DND-41 (cell line): ENCODE measurements at regions not wholly inside any gene's neighbourhood (a gene's known extent, or its start where the extent isn't known, plus 50 kb on each side); places are given as distances from the start of the nearest gene placed in this dataset.

ENCODE experiments used
- ATAC-seq: fragments of 200-7000 bp; cut with Tn5 transposase; 3 replicates; pipeline ENCODE4 v1.9.1; 2021; ENCODE audit warnings: low read depth; ENCODE audit not compliant: insufficient read depth
- DNase-seq: peaks from one replicate; pipeline ENCODE4 v3.0.0-alpha.2; 2020
- H2AFZ ChIP-seq: 2 replicates; pipeline ENCODE4 v1.6.0; 2012; ENCODE audit warnings: low read depth, low read length
- H3K27ac ChIP-seq: 2 replicates; pipeline ENCODE4 v1.5.1; 2012; ENCODE audit warnings: low read length, inconsistent platforms
- H3K27me3 ChIP-seq: fragments of 200-600 bp; sonication (generic); 2 replicates; pipeline ENCODE4 v1.6.0; 2012; ENCODE audit warnings: low read length, mild to moderate bottlenecking, inconsistent platforms; ENCODE audit not compliant: insufficient read depth, poor library complexity
- H3K36me3 ChIP-seq: 2 replicates; pipeline ENCODE4 v1.5.1; 2012; ENCODE audit warnings: low read length, inconsistent platforms; ENCODE audit not compliant: insufficient read depth
- H3K4me1 ChIP-seq: 2 replicates; pipeline ENCODE4 v1.5.1; 2012; ENCODE audit warnings: mild to moderate bottlenecking, low read length; ENCODE audit not compliant: insufficient read depth
- H3K4me2 ChIP-seq: 2 replicates; pipeline ENCODE4 v1.6.0; 2012; ENCODE audit warnings: mild to moderate bottlenecking, moderate library complexity, low read length, inconsistent platforms; ENCODE audit not compliant: insufficient read depth
- H3K4me3 ChIP-seq, 2 experiments: fragments of 200-600 bp in 1 of 2; shearing (Covaris generic) in 1 of 2; 2 replicates each; pipeline ENCODE4 v1.5.1; 2012 to 2016; ENCODE audit warnings: inconsistent platforms in 2 of 2, low read length in 2 of 2, mild to moderate bottlenecking in 2 of 2, low read depth in 1 of 2, moderate library complexity in 1 of 2
- H3K79me2 ChIP-seq: 2 replicates; pipeline ENCODE4 v1.6.0; 2012; ENCODE audit warnings: low read length, inconsistent platforms; ENCODE audit not compliant: insufficient read depth
- H3K9ac ChIP-seq: 2 replicates; pipeline ENCODE4 v1.6.0; 2012; ENCODE audit warnings: low read depth, mild to moderate bottlenecking, inconsistent platforms, low read length, moderate library complexity
- H3K9me3 ChIP-seq: 2 replicates; pipeline ENCODE4 v1.5.1; 2012; ENCODE audit warnings: low read length, moderate library complexity, mild to moderate bottlenecking, inconsistent platforms; ENCODE audit not compliant: insufficient read depth, severe bottlenecking
- H4K20me1 ChIP-seq: 2 replicates; pipeline ENCODE4 v1.6.0; 2012; ENCODE audit warnings: low read length; ENCODE audit not compliant: insufficient read depth
- CTCF ChIP-seq: IDR thresholded peaks from 2 replicates; pipeline ENCODE4 v1.5.1; 2012; ENCODE audit warnings: borderline replicate concordance, low read length, moderate library complexity, mild to moderate bottlenecking; ENCODE audit not compliant: poor library complexity, severe bottlenecking; ENCODE audit errors: extremely low read depth
- EZH2 ChIP-seq: IDR thresholded peaks from 3 replicates; pipeline ENCODE4 v1.6.1; 2012; ENCODE audit warnings: borderline replicate concordance, low read depth, mild to moderate bottlenecking, moderate library complexity, low read length, inconsistent platforms; ENCODE audit not compliant: severe bottlenecking

DNA sequence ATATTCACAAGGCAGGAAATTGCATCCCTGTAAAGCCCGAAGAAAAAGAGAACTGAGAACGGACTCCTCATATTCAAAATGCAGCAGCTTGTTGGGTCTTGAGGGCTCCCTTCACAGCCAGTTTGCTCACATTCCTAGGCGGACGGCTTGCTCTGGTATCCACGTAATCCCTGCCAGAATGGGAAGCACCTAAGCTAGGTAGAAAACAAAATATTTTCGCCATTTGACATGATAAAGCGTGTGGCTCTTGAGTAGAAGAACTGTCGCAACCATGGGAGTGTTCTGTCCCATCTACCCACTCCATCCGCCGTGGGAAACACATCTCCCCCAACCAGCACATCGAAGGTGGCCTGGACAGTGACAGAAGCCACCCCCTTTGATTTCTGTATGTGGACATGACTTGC, 183.1 kb downstream of the GAS1 start:
- Histone ChIP-seq H4K20me1 (no peaks in the 10 kb centered on the region), H3K27ac (no peak overlapping the region), H3K27me3 (no peaks in the 10 kb centered on the region), H3K4me2 (no peak overlapping the region), H3K79me2 (no peaks in the 10 kb centered on the region), H2AFZ (no peak overlapping the region), H3K36me3 (no peaks in the 10 kb centered on the region), H3K9me3 (no peaks in the 10 kb centered on the region), H3K4me1 (no peaks in the 10 kb centered on the region), H3K4me3 (no peak overlapping the region), H3K9ac (no peak overlapping the region)
- DNase-seq (no peak), ATAC-seq (no peak)
- TF ChIP-seq CTCF: no peak
- TF ChIP-seq EZH2: no peak

- Histone ChIP-seq H3K27me3 (no peaks in the 10 kb centered on the region), H3K4me3 (no peak overlapping the region), H3K9me3 (no peaks in the 10 kb centered on the region), H3K27ac (no peak overlapping the region), H3K79me2 (no peaks in the 10 kb centered on the region), H3K36me3 (no peaks in the 10 kb centered on the region), H2AFZ (no peak overlapping the region), H3K4me2 (no peak overlapping the region), H3K4me1 (no peaks in the 10 kb centered on the region), H3K9ac (no peak overlapping the region), H4K20me1 (no peaks in the 10 kb centered on the region)
- ATAC-seq (no peak), DNase-seq (no peak)
- TF ChIP-seq CTCF: no peak
- TF ChIP-seq EZH2: no peak
Measured at GRCh38 chr9:86763791-86764190, 183.5 kb downstream of the GAS1 start.

GRCh38 chr9:86757382-86757720, 190.0 kb downstream of the GAS1 start:
- Histone ChIP-seq H3K4me1 (no peaks in the 10 kb centered on the region), H3K4me3 (no peak overlapping the region), H3K4me2 (no peak overlapping the region), H3K9me3 (no peaks in the 10 kb centered on the region), H2AFZ (no peak overlapping the region), H3K27ac (no peak overlapping the region), H3K9ac (no peak overlapping the region), H4K20me1 (no peaks in the 10 kb centered on the region), H3K36me3 (no peaks in the 10 kb centered on the region), H3K27me3 (no peaks in the 10 kb centered on the region), H3K79me2 (no peaks in the 10 kb centered on the region)
- ATAC-seq: no peak
- TF ChIP-seq EZH2: no peak
- no peak for TF ChIP-seq CTCF
- DNase-seq: no peak

- H3K9ac ChIP-seq: no peak overlapping the region
- no peaks in the 10 kb centered on the region for H3K36me3 ChIP-seq
- TF ChIP-seq EZH2 (no peak), CTCF (no peak)
- no peak overlapping the region for H3K4me2 ChIP-seq
- H3K4me3 ChIP-seq: no peak overlapping the region
- no peaks in the 10 kb centered on the region for H3K27me3 ChIP-seq
- H4K20me1 ChIP-seq: no peaks in the 10 kb centered on the region
- DNase-seq: no peak
- no peak overlapping the region for H3K27ac ChIP-seq
- no peaks in the 10 kb centered on the region for H3K9me3 ChIP-seq
- H2AFZ ChIP-seq: no peak overlapping the region
- no peak for ATAC-seq
- no peaks in the 10 kb centered on the region for H3K4me1 ChIP-seq
- H3K79me2 ChIP-seq: no peaks in the 10 kb centered on the region
Measured at GRCh38 chr9:86756576-86757381, 190.5 kb downstream of the GAS1 start.
